Panc1 (cell line): ENCODE measurements at regions not wholly inside any gene's neighbourhood (a gene's known extent, or its start where the extent isn't known, plus 50 kb on each side); places are given as distances from the start of the nearest gene placed in this dataset.

Experiments used
- POLR2AphosphoS5 ChIP-seq: IDR thresholded peaks from 2 replicates; pipeline ENCODE4 v1.6.1; 2012; ENCODE audit warnings: mild to moderate bottlenecking, low read depth, low read length, moderate library complexity
- SIN3A ChIP-seq: IDR thresholded peaks from 2 replicates; pipeline ENCODE4 v1.6.1; 2012; ENCODE audit warnings: low read depth, mild to moderate bottlenecking, low read length, moderate library complexity, borderline replicate concordance; ENCODE audit not compliant: insufficient read depth
- TF ChIP-seq, protein P1 (sequence below): fragments of 450-650 bp; IDR thresholded peaks from 2 replicates; pipeline ENCODE4 v1.5.1; 2017; ENCODE audit warnings: mild to moderate bottlenecking
- TF ChIP-seq, protein P2 (sequence below), 2 experiments: IDR thresholded peaks; 2 replicates each; pipeline ENCODE4 v1.6.1; 2011 to 2012; ENCODE audit warnings: low read depth in 2 of 2, control low read depth in 1 of 2, low read length in 1 of 2, mild to moderate bottlenecking in 1 of 2, moderate library complexity in 1 of 2; ENCODE audit not compliant: insufficient read depth in 1 of 2

DNA sequence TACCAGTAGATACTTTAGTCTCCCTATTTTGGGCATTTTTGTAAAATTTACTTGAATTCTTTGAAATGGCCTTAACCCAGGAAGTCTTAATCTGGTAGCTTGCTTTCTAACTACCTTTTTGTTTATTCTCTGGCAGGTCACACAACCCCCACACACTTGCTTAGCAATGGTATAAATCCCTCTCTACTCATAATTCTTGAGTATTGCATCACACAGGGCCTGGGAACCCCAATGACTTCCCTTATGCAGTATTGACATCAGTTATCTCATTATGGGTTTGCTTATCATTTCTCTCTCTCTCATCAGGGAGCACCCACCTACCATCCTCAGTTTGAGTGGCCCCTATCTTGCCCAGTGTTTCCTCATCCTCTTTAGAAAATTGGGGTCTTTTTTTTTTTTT lies 207.1 kb downstream of the KCNS3 start:
- TF ChIP-seq SIN3A (no peak), POLR2AphosphoS5 (no peak)
- TF ChIP-seq, protein P1, sequence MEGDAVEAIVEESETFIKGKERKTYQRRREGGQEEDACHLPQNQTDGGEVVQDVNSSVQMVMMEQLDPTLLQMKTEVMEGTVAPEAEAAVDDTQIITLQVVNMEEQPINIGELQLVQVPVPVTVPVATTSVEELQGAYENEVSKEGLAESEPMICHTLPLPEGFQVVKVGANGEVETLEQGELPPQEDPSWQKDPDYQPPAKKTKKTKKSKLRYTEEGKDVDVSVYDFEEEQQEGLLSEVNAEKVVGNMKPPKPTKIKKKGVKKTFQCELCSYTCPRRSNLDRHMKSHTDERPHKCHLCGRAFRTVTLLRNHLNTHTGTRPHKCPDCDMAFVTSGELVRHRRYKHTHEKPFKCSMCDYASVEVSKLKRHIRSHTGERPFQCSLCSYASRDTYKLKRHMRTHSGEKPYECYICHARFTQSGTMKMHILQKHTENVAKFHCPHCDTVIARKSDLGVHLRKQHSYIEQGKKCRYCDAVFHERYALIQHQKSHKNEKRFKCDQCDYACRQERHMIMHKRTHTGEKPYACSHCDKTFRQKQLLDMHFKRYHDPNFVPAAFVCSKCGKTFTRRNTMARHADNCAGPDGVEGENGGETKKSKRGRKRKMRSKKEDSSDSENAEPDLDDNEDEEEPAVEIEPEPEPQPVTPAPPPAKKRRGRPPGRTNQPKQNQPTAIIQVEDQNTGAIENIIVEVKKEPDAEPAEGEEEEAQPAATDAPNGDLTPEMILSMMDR = no peak
- TF ChIP-seq, protein P2, sequence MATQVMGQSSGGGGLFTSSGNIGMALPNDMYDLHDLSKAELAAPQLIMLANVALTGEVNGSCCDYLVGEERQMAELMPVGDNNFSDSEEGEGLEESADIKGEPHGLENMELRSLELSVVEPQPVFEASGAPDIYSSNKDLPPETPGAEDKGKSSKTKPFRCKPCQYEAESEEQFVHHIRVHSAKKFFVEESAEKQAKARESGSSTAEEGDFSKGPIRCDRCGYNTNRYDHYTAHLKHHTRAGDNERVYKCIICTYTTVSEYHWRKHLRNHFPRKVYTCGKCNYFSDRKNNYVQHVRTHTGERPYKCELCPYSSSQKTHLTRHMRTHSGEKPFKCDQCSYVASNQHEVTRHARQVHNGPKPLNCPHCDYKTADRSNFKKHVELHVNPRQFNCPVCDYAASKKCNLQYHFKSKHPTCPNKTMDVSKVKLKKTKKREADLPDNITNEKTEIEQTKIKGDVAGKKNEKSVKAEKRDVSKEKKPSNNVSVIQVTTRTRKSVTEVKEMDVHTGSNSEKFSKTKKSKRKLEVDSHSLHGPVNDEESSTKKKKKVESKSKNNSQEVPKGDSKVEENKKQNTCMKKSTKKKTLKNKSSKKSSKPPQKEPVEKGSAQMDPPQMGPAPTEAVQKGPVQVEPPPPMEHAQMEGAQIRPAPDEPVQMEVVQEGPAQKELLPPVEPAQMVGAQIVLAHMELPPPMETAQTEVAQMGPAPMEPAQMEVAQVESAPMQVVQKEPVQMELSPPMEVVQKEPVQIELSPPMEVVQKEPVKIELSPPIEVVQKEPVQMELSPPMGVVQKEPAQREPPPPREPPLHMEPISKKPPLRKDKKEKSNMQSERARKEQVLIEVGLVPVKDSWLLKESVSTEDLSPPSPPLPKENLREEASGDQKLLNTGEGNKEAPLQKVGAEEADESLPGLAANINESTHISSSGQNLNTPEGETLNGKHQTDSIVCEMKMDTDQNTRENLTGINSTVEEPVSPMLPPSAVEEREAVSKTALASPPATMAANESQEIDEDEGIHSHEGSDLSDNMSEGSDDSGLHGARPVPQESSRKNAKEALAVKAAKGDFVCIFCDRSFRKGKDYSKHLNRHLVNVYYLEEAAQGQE (IDR thresholded peaks at IDR 0.05; ENCODE audit: insufficient read depth in 1 of 2, low read depth in 2 of 2, low read length in 1 of 2) = no peak
